GM12878 (cell line): ENCODE measurements at regions not wholly inside any gene's neighbourhood (a gene's known extent, or its start where the extent isn't known, plus 50 kb on each side); places are given as distances from the start of the nearest gene placed in this dataset.

Experiments
- ATAC-seq: fragments of 200-7000 bp; cut with Tn5 transposase; 3 replicates; pipeline ENCODE4 v1.9.1; 2020; ENCODE audit warnings: mild to moderate bottlenecking, moderate library complexity
- BruUV-seq: library from RNA; stranded (reverse); fragments of 400-500 nt; replicated peaks from 2 replicates; lab custom pipeline; 2021; lab: Mats Ljungman, UMichigan
- CTCF ChIA-PET: fragments of 300-600 bp; sonication (Branson Sonifier 250); formaldehyde crosslinking; extraction: SDS; loops from one replicate; lab custom pipeline; 2021; ENCODE audit warnings: inconsistent platforms; lab: Yijun Ruan, JAX
- POLR2A ChIA-PET: fragments of 350-600 bp; formaldehyde crosslinking; extraction: SDS; loops from one replicate; lab custom pipeline; 2021; ENCODE audit warnings: inconsistent platforms; lab: Charles Lee
- RAD21 ChIA-PET: fragments of 300-600 bp; sonication (Branson Sonifier 250); formaldehyde crosslinking; loops from one replicate; lab custom pipeline; 2023; ENCODE audit warnings: antibody characterized with exemption; ENCODE audit not compliant: unreplicated experiment; lab: Charles Lee
- SMC1A ChIA-PET: fragments of 300-600 bp; sonication (Branson Sonifier 250); formaldehyde crosslinking; loops from one replicate; lab custom pipeline; 2023; ENCODE audit not compliant: unreplicated experiment, uncharacterized antibody; lab: Charles Lee
- DNase-seq: peaks from one replicate; pipeline ENCODE4 v3.0.0-alpha.2; 2011; ENCODE audit warnings: low read depth, low spot score
- FAIRE-seq: peaks from 3 replicates; lab custom pipeline; 2011; peaks lifted over from hg19 to GRCh38; lab: Jason Lieb, UNC
- H2AFZ ChIP-seq: 2 replicates; pipeline ENCODE4 v1.6.0; 2011; ENCODE audit warnings: low read depth, low read length, control low read depth; ENCODE audit not compliant: control insufficient read depth
- H3K27ac ChIP-seq: 2 replicates; pipeline ENCODE4 v1.5.1; 2011; ENCODE audit warnings: control low read depth; ENCODE audit not compliant: control insufficient read depth, insufficient read depth
- H3K27me3 ChIP-seq, 2 experiments: replicated peaks in 1 of 2; 2 replicates each; pipeline versions ENCODE4 v1.6.0 to v1.6.1; 2011; ENCODE audit warnings: low read length in 1 of 2; ENCODE audit not compliant: control insufficient read depth in 2 of 2, insufficient read depth in 2 of 2
- H3K36me3 ChIP-seq, 2 experiments: 2 replicates each; pipeline ENCODE4 v1.5.1; 2011; ENCODE audit warnings: low read length in 1 of 2; ENCODE audit not compliant: control insufficient read depth in 2 of 2, insufficient read depth in 2 of 2
- H3K4me1 ChIP-seq: 2 replicates; pipeline ENCODE4 v1.6.1; 2011; ENCODE audit warnings: mild to moderate bottlenecking, low read length, moderate library complexity, mixed read lengths; ENCODE audit not compliant: control insufficient read depth, insufficient read depth
- H3K4me2 ChIP-seq: 2 replicates; pipeline ENCODE4 v1.6.0; 2011; ENCODE audit warnings: control low read depth; ENCODE audit not compliant: control insufficient read depth, insufficient read depth
- H3K4me3 ChIP-seq: fragments of 200-600 bp; sonication (generic); 2 replicates; pipeline ENCODE4 v1.5.1; 2016
- H3K79me2 ChIP-seq: 2 replicates; pipeline ENCODE4 v1.6.0; 2011; ENCODE audit warnings: low read length; ENCODE audit not compliant: control insufficient read depth, insufficient read depth
- H3K9ac ChIP-seq: 2 replicates; pipeline ENCODE4 v1.8.0; 2011; ENCODE audit warnings: low read length, control low read depth, mixed read lengths; ENCODE audit not compliant: control insufficient read depth, insufficient read depth
- H3K9me3 ChIP-seq: replicated peaks from 3 replicates; pipeline ENCODE4 v1.5.1; 2011; ENCODE audit warnings: mild to moderate bottlenecking, low read length; ENCODE audit not compliant: control insufficient read depth, insufficient read depth
- H4K20me1 ChIP-seq: 2 replicates; pipeline ENCODE4 v1.6.0; 2011; ENCODE audit not compliant: control insufficient read depth, insufficient read depth
- FOXK2 ChIP-seq: fragments of 450-650 bp; IDR thresholded peaks from 2 replicates; pipeline ENCODE4 v1.6.1; 2017; ENCODE audit warnings: mild to moderate bottlenecking, moderate library complexity
- JUND ChIP-seq: IDR thresholded peaks from 2 replicates; pipeline ENCODE4 v1.6.1; 2012; ENCODE audit warnings: low read depth, mild to moderate bottlenecking, low read length, improper control_type of control experiment, moderate library complexity
- NR2F1 ChIP-seq: fragments of 450-650 bp; conservative IDR thresholded peaks from 2 replicates; pipeline ENCODE4 v1.6.1; 2017; ENCODE audit warnings: mild to moderate bottlenecking
- POLR2A ChIP-seq: IDR thresholded peaks from 2 replicates; pipeline ENCODE4 v1.6.1; 2011; ENCODE audit warnings: low read depth, mild to moderate bottlenecking, low read length
- POLR2AphosphoS5 ChIP-seq: IDR thresholded peaks from 2 replicates; pipeline ENCODE4 v1.6.1; 2011; ENCODE audit warnings: mild to moderate bottlenecking, low read length, inconsistent platforms
- SREBF2 ChIP-seq: IDR thresholded peaks from 2 replicates; pipeline ENCODE4 v1.6.1; 2012; ENCODE audit warnings: mild to moderate bottlenecking, low read length
- SRF ChIP-seq, 2 experiments: IDR thresholded peaks; 2 replicates each; pipeline ENCODE4 v1.6.1; 2011; ENCODE audit warnings: low read depth in 2 of 2, low read length in 2 of 2, mild to moderate bottlenecking in 1 of 2, moderate library complexity in 1 of 2
- YY1 ChIP-seq: IDR thresholded peaks from 2 replicates; pipeline ENCODE4 v1.6.1; 2011; ENCODE audit warnings: low read depth, mild to moderate bottlenecking, low read length
- WGBS: methylation state at CpG from one replicate; pipeline ENCODE4 v1.1.6; 2016; ENCODE audit warnings: low lambda C conversion rate; ENCODE audit not compliant: insufficient replicate concordance, insufficient coverage; ENCODE audit errors: missing lambda C conversion rate; 5-methylcytosine and 5-hydroxymethylcytosine counted together
- in situ Hi-C: fragments of 300-500 bp; cut with MboI; formaldehyde crosslinking; loops from 9 replicates; pipeline ENCODE4 v1.14.3; 2018; ENCODE audit warnings: mixed read lengths
- intact Hi-C: fragments of 100-400 bp; cut with micrococcal nuclease; formaldehyde crosslinking; loops from one replicate; pipeline ENCODE4 v1.14.2; 2022; ENCODE audit not compliant: unreplicated experiment
- TF ChIP-seq, protein P1 (sequence below): fragments of 450-650 bp; IDR thresholded peaks from 2 replicates; pipeline ENCODE4 v1.6.1; 2017; ENCODE audit warnings: low read depth, mild to moderate bottlenecking, moderate library complexity
- TF ChIP-seq, protein P2 (sequence below): fragments of 450-650 bp; IDR thresholded peaks from 2 replicates; pipeline ENCODE4 v1.6.1; 2016; ENCODE audit warnings: mild to moderate bottlenecking
- TF ChIP-seq, protein P3 (sequence below): IDR thresholded peaks from 2 replicates; pipeline ENCODE4 v1.6.1; 2012; ENCODE audit warnings: low read depth, low read length, improper control_type of control experiment
- TF ChIP-seq, protein P4 (sequence below): fragments of 450-650 bp; IDR thresholded peaks from 2 replicates; pipeline ENCODE4 v1.6.1; 2017; ENCODE audit warnings: borderline replicate concordance
- TF ChIP-seq, protein P5 (sequence below): IDR thresholded peaks from 2 replicates; pipeline ENCODE4 v1.6.1; 2012; ENCODE audit warnings: low read depth, low read length, improper control_type of control experiment
- TF ChIP-seq, protein P6 (sequence below): fragments of 450-650 bp; formaldehyde crosslinking; IDR thresholded peaks from 2 replicates; pipeline ENCODE4 v1.4.0; 2022; ENCODE audit warnings: mild to moderate bottlenecking, moderate library complexity

DNA sequence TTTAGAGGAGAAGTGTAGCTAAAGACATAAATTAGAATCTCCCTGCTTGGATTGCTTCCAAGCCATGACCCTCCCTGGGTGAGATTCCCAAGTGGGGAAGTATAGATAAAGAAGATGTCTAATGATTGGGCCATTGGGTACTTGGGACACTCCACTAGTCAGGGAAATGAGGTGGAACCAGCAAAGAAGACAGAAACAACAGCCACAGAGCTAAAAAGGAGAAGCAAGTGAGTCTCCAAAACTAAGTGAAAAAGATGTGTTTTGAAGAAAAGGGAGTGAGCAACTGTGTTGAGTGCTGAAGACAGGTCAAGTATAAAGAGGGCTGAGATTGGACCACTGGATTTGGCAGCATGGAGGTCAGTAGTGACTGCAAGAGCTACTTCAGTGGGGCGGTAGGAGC is 61.2 kb upstream of the FOXN2 start (continued):
- TF ChIP-seq, protein P1, sequence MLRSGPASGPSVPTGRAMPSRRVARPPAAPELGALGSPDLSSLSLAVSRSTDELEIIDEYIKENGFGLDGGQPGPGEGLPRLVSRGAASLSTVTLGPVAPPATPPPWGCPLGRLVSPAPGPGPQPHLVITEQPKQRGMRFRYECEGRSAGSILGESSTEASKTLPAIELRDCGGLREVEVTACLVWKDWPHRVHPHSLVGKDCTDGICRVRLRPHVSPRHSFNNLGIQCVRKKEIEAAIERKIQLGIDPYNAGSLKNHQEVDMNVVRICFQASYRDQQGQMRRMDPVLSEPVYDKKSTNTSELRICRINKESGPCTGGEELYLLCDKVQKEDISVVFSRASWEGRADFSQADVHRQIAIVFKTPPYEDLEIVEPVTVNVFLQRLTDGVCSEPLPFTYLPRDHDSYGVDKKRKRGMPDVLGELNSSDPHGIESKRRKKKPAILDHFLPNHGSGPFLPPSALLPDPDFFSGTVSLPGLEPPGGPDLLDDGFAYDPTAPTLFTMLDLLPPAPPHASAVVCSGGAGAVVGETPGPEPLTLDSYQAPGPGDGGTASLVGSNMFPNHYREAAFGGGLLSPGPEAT: no peak
- TF ChIP-seq, protein P2, sequence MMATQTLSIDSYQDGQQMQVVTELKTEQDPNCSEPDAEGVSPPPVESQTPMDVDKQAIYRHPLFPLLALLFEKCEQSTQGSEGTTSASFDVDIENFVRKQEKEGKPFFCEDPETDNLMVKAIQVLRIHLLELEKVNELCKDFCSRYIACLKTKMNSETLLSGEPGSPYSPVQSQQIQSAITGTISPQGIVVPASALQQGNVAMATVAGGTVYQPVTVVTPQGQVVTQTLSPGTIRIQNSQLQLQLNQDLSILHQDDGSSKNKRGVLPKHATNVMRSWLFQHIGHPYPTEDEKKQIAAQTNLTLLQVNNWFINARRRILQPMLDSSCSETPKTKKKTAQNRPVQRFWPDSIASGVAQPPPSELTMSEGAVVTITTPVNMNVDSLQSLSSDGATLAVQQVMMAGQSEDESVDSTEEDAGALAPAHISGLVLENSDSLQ: no peak
- no peak for TF ChIP-seq JUND
- TF ChIP-seq, protein P3, sequence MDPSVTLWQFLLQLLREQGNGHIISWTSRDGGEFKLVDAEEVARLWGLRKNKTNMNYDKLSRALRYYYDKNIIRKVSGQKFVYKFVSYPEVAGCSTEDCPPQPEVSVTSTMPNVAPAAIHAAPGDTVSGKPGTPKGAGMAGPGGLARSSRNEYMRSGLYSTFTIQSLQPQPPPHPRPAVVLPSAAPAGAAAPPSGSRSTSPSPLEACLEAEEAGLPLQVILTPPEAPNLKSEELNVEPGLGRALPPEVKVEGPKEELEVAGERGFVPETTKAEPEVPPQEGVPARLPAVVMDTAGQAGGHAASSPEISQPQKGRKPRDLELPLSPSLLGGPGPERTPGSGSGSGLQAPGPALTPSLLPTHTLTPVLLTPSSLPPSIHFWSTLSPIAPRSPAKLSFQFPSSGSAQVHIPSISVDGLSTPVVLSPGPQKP: no peak
- TF ChIP-seq SREBF2: no peak
- TF ChIP-seq NR2F1: no peak

- Histone ChIP-seq H3K27me3 (no peaks in the 10 kb centered on the region), H3K4me2 (no peak overlapping the region), H3K9ac (no peak overlapping the region), H3K4me3 (no peak overlapping the region), H3K27ac (no peak overlapping the region), H3K9me3 (no peaks in the 10 kb centered on the region), H4K20me1 (no peaks in the 10 kb centered on the region), H3K79me2 (no peaks in the 10 kb centered on the region), H3K4me1 (peaks cover 10% of the 10 kb centered on the region), H2AFZ (no peak overlapping the region), H3K36me3 (no peaks in the 10 kb centered on the region)
- ChIA-PET CTCF (interaction anchor here (1.0 kb wide), 1 partner anchor 9 kb away, joined by 3 read pairs; no protein-coding TSS in a partner anchor), RAD21 (no interaction called here), POLR2A (no interaction called here), SMC1A (interaction anchor here (1.0 kb wide), 1 partner anchor 15 kb away, joined by 3 read pairs; no protein-coding TSS in a partner anchor)
- WGBS: 56% methylated on average over 1 of the region's 1 CpG
- in situ Hi-C loops: no loop called here
- intact Hi-C loops: no loop called here
- no peak for FAIRE-seq
- no TSS peak for BruUV-seq
- DNase-seq: no peak
- no peak for ATAC-seq
- TF ChIP-seq YY1 (no peak), FOXK2 (no peak), SRF (IDR thresholded peaks at IDR 0.05; ENCODE audit: low read depth in 2 of 2, low read length in 2 of 2) (no peak), POLR2A (no peak), POLR2AphosphoS5 (no peak)
- TF ChIP-seq, protein P4, sequence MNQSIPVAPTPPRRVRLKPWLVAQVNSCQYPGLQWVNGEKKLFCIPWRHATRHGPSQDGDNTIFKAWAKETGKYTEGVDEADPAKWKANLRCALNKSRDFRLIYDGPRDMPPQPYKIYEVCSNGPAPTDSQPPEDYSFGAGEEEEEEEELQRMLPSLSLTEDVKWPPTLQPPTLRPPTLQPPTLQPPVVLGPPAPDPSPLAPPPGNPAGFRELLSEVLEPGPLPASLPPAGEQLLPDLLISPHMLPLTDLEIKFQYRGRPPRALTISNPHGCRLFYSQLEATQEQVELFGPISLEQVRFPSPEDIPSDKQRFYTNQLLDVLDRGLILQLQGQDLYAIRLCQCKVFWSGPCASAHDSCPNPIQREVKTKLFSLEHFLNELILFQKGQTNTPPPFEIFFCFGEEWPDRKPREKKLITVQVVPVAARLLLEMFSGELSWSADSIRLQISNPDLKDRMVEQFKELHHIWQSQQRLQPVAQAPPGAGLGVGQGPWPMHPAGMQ: no peak
- TF ChIP-seq, protein P5, sequence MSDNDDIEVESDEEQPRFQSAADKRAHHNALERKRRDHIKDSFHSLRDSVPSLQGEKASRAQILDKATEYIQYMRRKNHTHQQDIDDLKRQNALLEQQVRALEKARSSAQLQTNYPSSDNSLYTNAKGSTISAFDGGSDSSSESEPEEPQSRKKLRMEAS: no peak
- TF ChIP-seq, protein P6, sequence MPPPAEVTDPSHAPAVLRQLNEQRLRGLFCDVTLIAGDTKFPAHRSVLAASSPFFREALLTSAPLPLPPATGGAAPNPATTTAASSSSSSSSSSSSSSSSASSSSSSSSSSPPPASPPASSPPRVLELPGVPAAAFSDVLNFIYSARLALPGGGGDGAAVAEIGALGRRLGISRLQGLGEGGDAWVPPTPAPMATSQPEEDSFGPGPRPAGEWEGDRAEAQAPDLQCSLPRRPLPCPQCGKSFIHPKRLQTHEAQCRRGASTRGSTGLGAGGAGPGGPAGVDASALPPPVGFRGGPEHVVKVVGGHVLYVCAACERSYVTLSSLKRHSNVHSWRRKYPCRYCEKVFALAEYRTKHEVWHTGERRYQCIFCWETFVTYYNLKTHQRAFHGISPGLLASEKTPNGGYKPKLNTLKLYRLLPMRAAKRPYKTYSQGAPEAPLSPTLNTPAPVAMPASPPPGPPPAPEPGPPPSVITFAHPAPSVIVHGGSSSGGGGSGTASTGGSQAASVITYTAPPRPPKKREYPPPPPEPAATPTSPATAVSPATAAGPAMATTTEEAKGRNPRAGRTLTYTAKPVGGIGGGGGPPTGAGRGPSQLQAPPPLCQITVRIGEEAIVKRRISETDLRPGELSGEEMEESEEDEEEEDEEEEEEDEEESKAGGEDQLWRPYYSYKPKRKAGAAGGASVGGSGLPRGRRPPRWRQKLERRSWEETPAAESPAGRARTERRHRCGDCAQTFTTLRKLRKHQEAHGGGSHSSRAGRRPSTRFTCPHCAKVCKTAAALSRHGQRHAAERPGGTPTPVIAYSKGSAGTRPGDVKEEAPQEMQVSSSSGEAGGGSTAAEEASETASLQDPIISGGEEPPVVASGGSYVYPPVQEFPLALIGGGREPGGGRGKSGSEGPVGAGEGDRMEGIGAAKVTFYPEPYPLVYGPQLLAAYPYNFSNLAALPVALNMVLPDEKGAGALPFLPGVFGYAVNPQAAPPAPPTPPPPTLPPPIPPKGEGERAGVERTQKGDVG: no peak
These were observed 59.6 kb upstream of the FOXN2 start for GRCh38 chr2:48254839-48255238.
